ENCODE measurements at regions not wholly inside any gene's neighbourhood (a gene's known extent, or its start where the extent isn't known, plus 50 kb on each side); places are given as distances from the start of the nearest gene placed in this dataset.

DNA sequence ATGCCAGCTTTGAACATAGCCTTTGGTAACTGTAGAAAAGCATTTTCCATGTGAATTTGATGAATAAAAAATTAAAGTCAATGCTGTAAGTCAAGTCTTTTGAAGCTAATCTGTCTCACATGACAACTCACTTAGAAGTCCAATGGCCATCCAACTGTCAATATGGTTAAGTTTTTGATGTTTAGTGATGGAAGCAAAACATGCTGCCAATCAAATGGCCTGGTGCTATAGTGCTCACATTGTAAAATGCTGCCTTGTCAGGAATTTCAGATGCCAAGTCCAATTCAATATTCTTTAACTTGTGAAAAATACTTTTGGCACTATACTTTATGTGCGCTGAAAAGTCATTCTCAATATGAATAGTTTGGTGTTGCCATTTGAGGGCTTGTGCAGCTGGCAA lies 1361.8 kb upstream of the ALCAM start:
- TF ChIP-seq, protein P1, sequence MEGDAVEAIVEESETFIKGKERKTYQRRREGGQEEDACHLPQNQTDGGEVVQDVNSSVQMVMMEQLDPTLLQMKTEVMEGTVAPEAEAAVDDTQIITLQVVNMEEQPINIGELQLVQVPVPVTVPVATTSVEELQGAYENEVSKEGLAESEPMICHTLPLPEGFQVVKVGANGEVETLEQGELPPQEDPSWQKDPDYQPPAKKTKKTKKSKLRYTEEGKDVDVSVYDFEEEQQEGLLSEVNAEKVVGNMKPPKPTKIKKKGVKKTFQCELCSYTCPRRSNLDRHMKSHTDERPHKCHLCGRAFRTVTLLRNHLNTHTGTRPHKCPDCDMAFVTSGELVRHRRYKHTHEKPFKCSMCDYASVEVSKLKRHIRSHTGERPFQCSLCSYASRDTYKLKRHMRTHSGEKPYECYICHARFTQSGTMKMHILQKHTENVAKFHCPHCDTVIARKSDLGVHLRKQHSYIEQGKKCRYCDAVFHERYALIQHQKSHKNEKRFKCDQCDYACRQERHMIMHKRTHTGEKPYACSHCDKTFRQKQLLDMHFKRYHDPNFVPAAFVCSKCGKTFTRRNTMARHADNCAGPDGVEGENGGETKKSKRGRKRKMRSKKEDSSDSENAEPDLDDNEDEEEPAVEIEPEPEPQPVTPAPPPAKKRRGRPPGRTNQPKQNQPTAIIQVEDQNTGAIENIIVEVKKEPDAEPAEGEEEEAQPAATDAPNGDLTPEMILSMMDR (IDR thresholded peaks at IDR 0.05; ENCODE audit: control extremely low read depth, extremely low read depth) = no peak
- no peaks in the 10 kb centered on the region for H3K9me3 ChIP-seq (ENCODE audit: control insufficient read depth in 4 of 4, insufficient read depth in 3 of 4, low read length in 3 of 4)
- H3K27me3 ChIP-seq (ENCODE audit: control insufficient read depth in 3 of 3, insufficient read depth in 3 of 3, low read length in 2 of 3) = no peaks in the 10 kb centered on the region
- no peaks in the 10 kb centered on the region for H3K4me1 ChIP-seq (ENCODE audit: control insufficient read depth in 5 of 5, insufficient read depth in 5 of 5, low read length in 5 of 5)
- 90 to 97% methylated on average over 1 of the region's 1 CpG for WGBS, 2 donors
- no peak overlapping the region for H3K27ac ChIP-seq (ENCODE audit: low read depth in 1 of 2, low read length in 1 of 2)
- H3K4me3 ChIP-seq = no peak overlapping the region
- H3K36me3 ChIP-seq (ENCODE audit: control insufficient read depth in 4 of 4, insufficient read depth in 4 of 4, low read length in 4 of 4) = no peaks in the 10 kb centered on the region
- ATAC-seq (ENCODE audit: insufficient read depth, low FRiP score) (no peak), DNase-seq (no peak)
- no peak overlapping the region for H3K9ac ChIP-seq (ENCODE audit: insufficient read depth in 1 of 2, low read length in 2 of 2)

DNA sequence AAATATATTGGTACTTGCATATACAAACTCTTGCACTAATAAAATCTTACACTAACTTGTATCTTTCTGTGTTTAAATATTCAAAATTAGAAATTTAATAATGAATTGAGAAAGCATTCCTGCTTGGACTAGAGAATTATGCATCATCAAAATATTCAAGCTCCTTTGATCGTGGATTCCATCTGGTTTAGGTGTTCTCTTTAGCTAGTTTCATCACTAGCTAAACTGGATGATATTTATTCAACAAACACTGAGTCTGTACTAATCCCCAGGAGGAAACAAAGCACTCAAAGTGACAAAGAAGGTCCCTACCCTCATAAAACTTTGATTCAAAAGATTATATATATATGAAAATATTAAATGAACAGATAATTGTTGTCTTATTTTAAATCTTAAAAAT lies 1360.9 kb upstream of the ALCAM start:
- H3K9me3 ChIP-seq (ENCODE audit: control insufficient read depth in 4 of 4, insufficient read depth in 3 of 4, low read length in 3 of 4) = no peaks in the 10 kb centered on the region
- no peaks in the 10 kb centered on the region for H3K27me3 ChIP-seq (ENCODE audit: control insufficient read depth in 3 of 3, insufficient read depth in 3 of 3, low read length in 2 of 3)
- no peak overlapping the region for H3K4me3 ChIP-seq
- H3K4me1 ChIP-seq (ENCODE audit: control insufficient read depth in 5 of 5, insufficient read depth in 5 of 5, low read length in 5 of 5) = no peaks in the 10 kb centered on the region
- no peak overlapping the region for H3K9ac ChIP-seq (ENCODE audit: insufficient read depth in 1 of 2, low read length in 2 of 2)
- DNase-seq (no peak), ATAC-seq (ENCODE audit: insufficient read depth, low FRiP score) (no peak)
- no peaks in the 10 kb centered on the region for H3K36me3 ChIP-seq (ENCODE audit: control insufficient read depth in 4 of 4, insufficient read depth in 4 of 4, low read length in 4 of 4)
- 71 to 80% methylated on average over 1 of the region's 1 CpG for WGBS, 2 donors
- TF ChIP-seq, protein P1 (IDR thresholded peaks at IDR 0.05; ENCODE audit: control extremely low read depth, extremely low read depth) = no peak
- no peak overlapping the region for H3K27ac ChIP-seq (ENCODE audit: low read depth in 1 of 2, low read length in 1 of 2)

DNA sequence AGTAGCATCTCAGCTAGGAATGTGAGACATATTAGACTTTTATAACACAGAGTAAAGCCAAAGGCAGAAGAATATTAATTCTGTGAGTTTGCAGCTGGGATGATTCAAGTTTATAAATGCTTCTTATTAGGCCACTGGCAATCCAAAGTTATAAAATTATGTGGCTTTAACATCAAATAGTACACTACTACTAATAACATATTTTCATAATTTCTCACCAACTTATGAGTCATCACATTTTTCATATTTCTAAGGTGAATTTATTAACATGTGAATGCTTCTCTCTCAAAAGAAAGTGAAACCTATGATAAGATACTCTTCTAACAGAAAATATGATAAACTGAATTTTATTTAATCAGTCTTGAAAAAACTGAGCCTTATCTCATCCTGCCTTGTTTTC lies 1348.2 kb upstream of the ALCAM start:
- TF ChIP-seq, protein P1 (IDR thresholded peaks at IDR 0.05; ENCODE audit: control extremely low read depth, extremely low read depth) = no peak
- H3K4me3 ChIP-seq = no peak overlapping the region
- peaks cover 0 to 6% (median 0%) of the 10 kb centered on the region in 4 donors for H3K9me3 ChIP-seq (ENCODE audit: control insufficient read depth in 4 of 4, insufficient read depth in 3 of 4, low read length in 3 of 4)
- no peak overlapping the region for H3K9ac ChIP-seq (ENCODE audit: insufficient read depth in 1 of 2, low read length in 2 of 2)
- DNase-seq (no peak), ATAC-seq (ENCODE audit: insufficient read depth, low FRiP score) (no peak)
- H3K27ac ChIP-seq (ENCODE audit: low read depth in 1 of 2, low read length in 1 of 2) = no peak overlapping the region
- no peaks in the 10 kb centered on the region for H3K4me1 ChIP-seq (ENCODE audit: control insufficient read depth in 5 of 5, insufficient read depth in 5 of 5, low read length in 5 of 5)
- no peaks in the 10 kb centered on the region for H3K36me3 ChIP-seq (ENCODE audit: control insufficient read depth in 4 of 4, insufficient read depth in 4 of 4, low read length in 4 of 4)
- H3K27me3 ChIP-seq (ENCODE audit: control insufficient read depth in 3 of 3, insufficient read depth in 3 of 3, low read length in 2 of 3) = no peaks in the 10 kb centered on the region

DNA sequence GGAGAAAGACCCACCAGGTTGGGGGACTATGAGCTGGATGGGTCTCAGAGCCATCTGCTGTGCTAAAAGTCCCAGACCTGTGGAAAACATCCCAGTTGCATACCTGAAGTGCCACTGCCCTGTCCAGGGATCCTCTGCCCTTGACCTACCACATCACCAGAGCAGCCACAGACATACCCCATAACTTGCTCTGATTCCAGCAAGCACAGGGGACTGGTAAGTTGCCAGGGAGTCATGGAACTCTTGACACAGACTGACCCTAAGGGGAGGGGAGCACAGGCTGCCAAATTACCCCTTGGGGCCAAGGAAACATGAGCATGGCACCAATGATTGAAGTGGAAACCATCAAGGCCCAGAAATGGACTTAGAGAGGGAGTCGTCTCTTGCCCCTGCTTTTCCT lies 1335.1 kb upstream of the ALCAM start:
- 87 to 100% methylated on average over 1 of the region's 1 CpG for WGBS, 2 donors
- no peak overlapping the region for H3K27ac ChIP-seq (ENCODE audit: low read depth in 1 of 2, low read length in 1 of 2)
- peaks cover 0 to 4% (median 0%) of the 10 kb centered on the region in 4 donors for H3K9me3 ChIP-seq (ENCODE audit: control insufficient read depth in 4 of 4, insufficient read depth in 3 of 4, low read length in 3 of 4)
- TF ChIP-seq, protein P1 (IDR thresholded peaks at IDR 0.05; ENCODE audit: control extremely low read depth, extremely low read depth) = no peak
- H3K36me3 ChIP-seq (ENCODE audit: control insufficient read depth in 4 of 4, insufficient read depth in 4 of 4, low read length in 4 of 4) = no peaks in the 10 kb centered on the region
- no peak for ATAC-seq (ENCODE audit: insufficient read depth, low FRiP score)
- no peak for DNase-seq
- no peaks in the 10 kb centered on the region for H3K4me1 ChIP-seq (ENCODE audit: control insufficient read depth in 5 of 5, insufficient read depth in 5 of 5, low read length in 5 of 5)
- H3K4me3 ChIP-seq = no peak overlapping the region
- H3K27me3 ChIP-seq (ENCODE audit: control insufficient read depth in 3 of 3, insufficient read depth in 3 of 3, low read length in 2 of 3) = no peaks in the 10 kb centered on the region
- no peak overlapping the region for H3K9ac ChIP-seq (ENCODE audit: insufficient read depth in 1 of 2, low read length in 2 of 2)

Measured in lung (tissue), 11 donors.